Lower leg skin (tissue), 3 donors: ENCODE measurements at regions not wholly inside any gene's neighbourhood (a gene's known extent, or its start where the extent isn't known, plus 50 kb on each side); places are given as distances from the start of the nearest gene placed in this dataset.

ENCODE experiments used
- POLR2A ChIP-seq, 2 donors: fragments of 450-650 bp; IDR thresholded peaks; one replicate each; pipeline ENCODE4 v1.6.1; 2016 to 2017; ENCODE audit warnings: antibody characterized with exemption in 2 of 2, mild to moderate bottlenecking in 1 of 2, moderate library complexity in 1 of 2
- TF ChIP-seq, protein P1 (sequence below), 3 donors: fragments of 450-650 bp; IDR thresholded peaks; one replicate each; pipeline ENCODE4 v1.5.1; 2016; ENCODE audit warnings: antibody characterized with exemption in 3 of 3, mild to moderate bottlenecking in 3 of 3, moderate library complexity in 2 of 3

DNA sequence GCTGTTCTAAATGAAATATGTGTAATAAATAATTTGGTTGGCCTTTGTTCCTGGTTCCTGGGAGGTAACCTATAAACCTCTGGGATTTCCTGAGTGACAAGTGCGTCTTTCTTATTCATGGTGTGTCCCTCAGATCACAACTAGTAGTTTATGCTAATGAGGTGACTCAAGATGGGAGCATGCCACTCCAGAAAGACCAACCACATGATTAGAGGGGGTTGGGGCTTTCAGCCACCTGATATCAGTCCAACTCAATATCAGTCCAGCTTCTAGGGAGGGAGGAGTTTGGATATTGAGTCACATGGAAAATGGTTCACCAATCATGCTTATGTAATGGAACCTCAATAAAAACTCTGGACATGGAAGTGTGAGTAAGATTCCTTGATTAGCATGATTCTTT is 96.6 kb downstream of the QPCT start:
- TF ChIP-seq, protein P1, sequence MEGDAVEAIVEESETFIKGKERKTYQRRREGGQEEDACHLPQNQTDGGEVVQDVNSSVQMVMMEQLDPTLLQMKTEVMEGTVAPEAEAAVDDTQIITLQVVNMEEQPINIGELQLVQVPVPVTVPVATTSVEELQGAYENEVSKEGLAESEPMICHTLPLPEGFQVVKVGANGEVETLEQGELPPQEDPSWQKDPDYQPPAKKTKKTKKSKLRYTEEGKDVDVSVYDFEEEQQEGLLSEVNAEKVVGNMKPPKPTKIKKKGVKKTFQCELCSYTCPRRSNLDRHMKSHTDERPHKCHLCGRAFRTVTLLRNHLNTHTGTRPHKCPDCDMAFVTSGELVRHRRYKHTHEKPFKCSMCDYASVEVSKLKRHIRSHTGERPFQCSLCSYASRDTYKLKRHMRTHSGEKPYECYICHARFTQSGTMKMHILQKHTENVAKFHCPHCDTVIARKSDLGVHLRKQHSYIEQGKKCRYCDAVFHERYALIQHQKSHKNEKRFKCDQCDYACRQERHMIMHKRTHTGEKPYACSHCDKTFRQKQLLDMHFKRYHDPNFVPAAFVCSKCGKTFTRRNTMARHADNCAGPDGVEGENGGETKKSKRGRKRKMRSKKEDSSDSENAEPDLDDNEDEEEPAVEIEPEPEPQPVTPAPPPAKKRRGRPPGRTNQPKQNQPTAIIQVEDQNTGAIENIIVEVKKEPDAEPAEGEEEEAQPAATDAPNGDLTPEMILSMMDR (IDR thresholded peaks at IDR 0.05) = no peak
- TF ChIP-seq POLR2A (IDR thresholded peaks at IDR 0.05) = no peak
